ENCODE measurements at regions not wholly inside any gene's neighbourhood (a gene's known extent, or its start where the extent isn't known, plus 50 kb on each side); places are given as distances from the start of the nearest gene placed in this dataset.

- TF ChIP-seq YY1 (IDR thresholded peaks at IDR 0.05; ENCODE audit: insufficient read depth, insufficient read length) (no peak), SUZ12 (IDR thresholded peaks at IDR 0.05; ENCODE audit: extremely low read depth, insufficient read depth, insufficient read length) (no peak)
These were observed 1270.8 kb downstream of the PCDH9 start for GRCh38 chr13:65959305-65959704.
